OCI-LY1 (cell line): ENCODE measurements at regions not wholly inside any gene's neighbourhood (a gene's known extent, or its start where the extent isn't known, plus 50 kb on each side); places are given as distances from the start of the nearest gene placed in this dataset.

Experiments used
- H2AFZ ChIP-seq: fragments of 200-600 bp; sonication (generic), shearing (Covaris generic); 2 replicates; pipeline ENCODE4 v1.6.0; 2014; ENCODE audit warnings: antibody characterized with exemption, mild to moderate bottlenecking, low read length
- H3F3A ChIP-seq: fragments of 200-600 bp; sonication (generic), shearing (Covaris generic); 2 replicates; pipeline ENCODE4 v1.6.0; 2014; ENCODE audit warnings: mild to moderate bottlenecking, antibody characterized with exemption, low read length, moderate library complexity; ENCODE audit not compliant: insufficient read depth
- H3K27ac ChIP-seq: fragments of 200-600 bp; sonication (generic); 2 replicates; pipeline ENCODE4 v1.5.1; 2014; ENCODE audit warnings: low read length, mixed run types, mild to moderate bottlenecking, low read depth; ENCODE audit not compliant: poor library complexity, severe bottlenecking
- H3K27me3 ChIP-seq: fragments of 200-600 bp; sonication (generic); 2 replicates; pipeline ENCODE4 v1.6.0; 2014; ENCODE audit warnings: antibody characterized with exemption, mild to moderate bottlenecking, low read length, moderate library complexity; ENCODE audit not compliant: insufficient read depth
- H3K36me3 ChIP-seq: fragments of 200-600 bp; sonication (generic); 2 replicates; pipeline ENCODE4 v1.6.1; 2014; ENCODE audit warnings: mild to moderate bottlenecking, antibody characterized with exemption, low read length, moderate library complexity, mixed read lengths; ENCODE audit not compliant: insufficient read depth
- H3K4me1 ChIP-seq: fragments of 200-600 bp; sonication (generic); 2 replicates; pipeline ENCODE4 v1.5.1; 2014; ENCODE audit warnings: mild to moderate bottlenecking, low read length, moderate library complexity; ENCODE audit not compliant: insufficient read depth, severe bottlenecking
- H3K4me2 ChIP-seq: fragments of 200-600 bp; sonication (generic), shearing (Covaris generic); 2 replicates; pipeline ENCODE4 v1.6.1; 2014; ENCODE audit warnings: low read length
- H3K4me3 ChIP-seq: fragments of 200-600 bp; sonication (generic); 2 replicates; pipeline ENCODE4 v1.5.1; 2014; ENCODE audit warnings: low read length, low read depth, mild to moderate bottlenecking, mixed read lengths; ENCODE audit not compliant: poor library complexity, severe bottlenecking
- H3K79me2 ChIP-seq: fragments of 200-600 bp; shearing (Covaris generic); 2 replicates; pipeline ENCODE4 v1.6.1; 2016; ENCODE audit warnings: mixed run types, low read length, mixed read lengths; ENCODE audit not compliant: insufficient read depth
- H3K9ac ChIP-seq: fragments of 200-600 bp; sonication (generic), shearing (Covaris generic); 2 replicates; pipeline ENCODE4 v1.6.1; 2014; ENCODE audit warnings: mild to moderate bottlenecking, low read length, mixed read lengths
- H3K9me2 ChIP-seq: fragments of 200-600 bp; sonication (generic), shearing (Covaris generic); 2 replicates; pipeline ENCODE4 v1.6.1; 2014; ENCODE audit warnings: low read depth, mild to moderate bottlenecking, low read length, mixed read lengths
- H3K9me3 ChIP-seq: fragments of 200-600 bp; shearing (Covaris generic); 2 replicates; pipeline ENCODE4 v1.6.1; 2014; ENCODE audit warnings: low read length, mixed read lengths
- H4K20me1 ChIP-seq: fragments of 200-600 bp; sonication (generic), shearing (Covaris generic); 2 replicates; pipeline ENCODE4 v1.6.0; 2016; ENCODE audit warnings: mild to moderate bottlenecking, low read length; ENCODE audit not compliant: insufficient read depth
- CTCF ChIP-seq: fragments of 200-600 bp; sonication (generic), shearing (Covaris generic); IDR thresholded peaks from 2 replicates; pipeline ENCODE4 v1.5.1; 2017; ENCODE audit warnings: mild to moderate bottlenecking, antibody characterized with exemption, low read length, moderate library complexity, mixed read lengths
- EZH2 ChIP-seq: fragments of 200-600 bp; sonication (generic), shearing (Covaris generic); IDR thresholded peaks from 2 replicates; pipeline ENCODE4 v1.8.0; 2017; ENCODE audit warnings: borderline replicate concordance, mixed run types, mild to moderate bottlenecking, antibody characterized with exemption, low read length, moderate library complexity, mixed read lengths

GRCh38 chr12:38113991-38114390 is 202.6 kb upstream of the ALG10B start:
- H3K79me2 ChIP-seq: no peaks in the 10 kb centered on the region
- no peak overlapping the region for H2AFZ ChIP-seq
- H3K9me3 ChIP-seq: no peaks in the 10 kb centered on the region
- H3K36me3 ChIP-seq: no peaks in the 10 kb centered on the region
- no peaks in the 10 kb centered on the region for H4K20me1 ChIP-seq
- H3F3A ChIP-seq: no peaks in the 10 kb centered on the region
- H3K27ac ChIP-seq: no peak overlapping the region
- no peaks in the 10 kb centered on the region for H3K4me1 ChIP-seq
- no peak for TF ChIP-seq CTCF
- TF ChIP-seq EZH2: no peak
- no peaks in the 10 kb centered on the region for H3K9me2 ChIP-seq
- no peak overlapping the region for H3K4me2 ChIP-seq
- no peak overlapping the region for H3K4me3 ChIP-seq
- H3K27me3 ChIP-seq: no peaks in the 10 kb centered on the region
- H3K9ac ChIP-seq: no peak overlapping the region

DNA sequence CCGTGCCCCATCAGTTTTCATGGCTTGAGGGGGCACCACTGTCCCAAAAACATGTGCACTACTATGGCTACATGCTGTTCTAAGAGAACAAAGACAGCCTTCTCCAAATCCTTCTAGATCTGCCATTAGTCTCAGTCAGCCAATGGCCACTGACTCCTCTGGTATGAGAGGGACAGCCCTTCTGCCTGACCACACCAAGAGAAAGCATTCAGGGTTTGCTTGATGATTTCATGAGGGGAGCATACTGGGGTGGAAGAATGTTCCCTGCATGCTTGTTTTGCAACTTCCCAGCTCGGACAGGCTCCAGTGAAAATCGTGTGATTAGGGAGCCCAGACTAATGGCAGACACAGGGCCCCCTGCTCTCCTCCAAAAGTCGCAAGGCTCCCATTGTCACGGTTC is 199.6 kb upstream of the ALG10B start:
- peaks cover 14% of the 10 kb centered on the region for H3K4me1 ChIP-seq
- H3K27ac ChIP-seq: no peak overlapping the region
- no peak overlapping the region for H2AFZ ChIP-seq
- H3K79me2 ChIP-seq: no peaks in the 10 kb centered on the region
- H3K9ac ChIP-seq: no peak overlapping the region
- TF ChIP-seq CTCF (no peak), EZH2 (no peak)
- H3F3A ChIP-seq: no peaks in the 10 kb centered on the region
- no peaks in the 10 kb centered on the region for H3K36me3 ChIP-seq
- no peaks in the 10 kb centered on the region for H3K9me2 ChIP-seq
- H3K4me3 ChIP-seq: no peak overlapping the region
- no peaks in the 10 kb centered on the region for H3K27me3 ChIP-seq
- no peaks in the 10 kb centered on the region for H3K9me3 ChIP-seq
- no peaks in the 10 kb centered on the region for H4K20me1 ChIP-seq
- H3K4me2 ChIP-seq: no peak overlapping the region

DNA sequence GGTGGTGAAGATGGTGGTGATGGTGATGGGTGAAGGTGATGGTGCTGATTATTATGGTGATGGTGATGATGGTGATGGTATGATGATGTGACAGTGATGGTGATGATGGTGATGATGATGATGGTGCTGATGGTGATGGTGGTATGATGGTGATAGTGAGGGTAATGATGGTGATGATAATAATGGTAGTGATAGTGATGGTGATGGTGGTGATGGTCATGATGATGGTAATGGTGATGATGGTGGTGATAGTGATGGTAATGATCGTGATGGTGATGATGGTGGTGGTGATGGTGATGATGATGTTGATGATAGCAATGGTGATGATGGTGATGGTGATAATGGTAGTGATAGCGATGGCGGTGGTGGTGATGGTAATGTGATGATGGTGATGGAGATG is 197.9 kb upstream of the ALG10B start:
- no peak overlapping the region for H3K27ac ChIP-seq
- no peaks in the 10 kb centered on the region for H3K9me2 ChIP-seq
- no peak overlapping the region for H3K4me2 ChIP-seq
- H3F3A ChIP-seq: no peaks in the 10 kb centered on the region
- no peaks in the 10 kb centered on the region for H3K9me3 ChIP-seq
- no peaks in the 10 kb centered on the region for H3K27me3 ChIP-seq
- no peaks in the 10 kb centered on the region for H3K36me3 ChIP-seq
- no peaks in the 10 kb centered on the region for H4K20me1 ChIP-seq
- H3K79me2 ChIP-seq: no peaks in the 10 kb centered on the region
- TF ChIP-seq EZH2 (no peak), CTCF (no peak)
- H3K9ac ChIP-seq: no peak overlapping the region
- peaks cover 14% of the 10 kb centered on the region for H3K4me1 ChIP-seq
- no peak overlapping the region for H3K4me3 ChIP-seq
- no peak overlapping the region for H2AFZ ChIP-seq
